ENCODE measurements at regions not wholly inside any gene's neighbourhood (a gene's known extent, or its start where the extent isn't known, plus 50 kb on each side); places are given as distances from the start of the nearest gene placed in this dataset.
A peak's percentile ranks its signal among the peaks of the same experiment; 100 is the strongest.

- no peak for DNase-seq (ENCODE audit: low read depth in 4 of 4, low spot score in 1 of 4)
Measured at GRCh38 chr7:130896051-130896881, 162.3 kb upstream of the KLF14 start.

DNA sequence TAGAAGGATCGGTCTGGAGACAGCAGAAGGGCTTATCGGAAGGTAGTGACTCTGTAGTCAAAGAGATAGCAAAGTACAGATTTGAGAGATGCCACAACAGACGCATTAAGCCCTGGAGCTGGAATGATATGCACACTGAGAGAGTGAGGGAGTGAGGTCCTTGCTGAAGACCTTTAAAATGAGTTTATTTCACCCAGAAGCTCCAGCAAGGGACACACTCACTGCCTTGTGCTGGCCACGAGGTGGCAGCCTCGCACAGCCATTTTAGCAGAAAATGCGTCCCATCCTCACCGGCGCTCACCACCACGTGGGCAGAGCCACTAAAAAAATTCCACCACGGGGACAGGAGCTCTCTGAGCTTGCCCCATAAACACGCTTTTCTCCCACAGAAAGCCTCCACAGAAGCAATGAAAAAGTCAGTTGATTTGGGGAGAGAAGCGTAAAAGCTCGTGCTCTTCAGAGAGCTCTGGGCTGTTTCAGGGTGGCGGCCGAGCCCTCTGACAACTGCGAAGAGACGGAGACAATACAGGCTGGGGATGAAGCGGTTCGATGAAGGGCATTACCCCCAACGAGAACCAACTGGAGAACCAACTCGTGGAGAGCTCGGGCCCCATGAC lies 163.0 kb upstream of the KLF14 start:
- DNase-seq (ENCODE audit: low read depth in 4 of 4, low spot score in 1 of 4), result peak in 2 of 4 experiments; percentile 48 to 58

GRCh38 chr7:130897515-130898419 lies 163.8 kb upstream of the KLF14 start:
- DNase-seq (ENCODE audit: low read depth in 4 of 4, low spot score in 1 of 4), result no peak

DNA sequence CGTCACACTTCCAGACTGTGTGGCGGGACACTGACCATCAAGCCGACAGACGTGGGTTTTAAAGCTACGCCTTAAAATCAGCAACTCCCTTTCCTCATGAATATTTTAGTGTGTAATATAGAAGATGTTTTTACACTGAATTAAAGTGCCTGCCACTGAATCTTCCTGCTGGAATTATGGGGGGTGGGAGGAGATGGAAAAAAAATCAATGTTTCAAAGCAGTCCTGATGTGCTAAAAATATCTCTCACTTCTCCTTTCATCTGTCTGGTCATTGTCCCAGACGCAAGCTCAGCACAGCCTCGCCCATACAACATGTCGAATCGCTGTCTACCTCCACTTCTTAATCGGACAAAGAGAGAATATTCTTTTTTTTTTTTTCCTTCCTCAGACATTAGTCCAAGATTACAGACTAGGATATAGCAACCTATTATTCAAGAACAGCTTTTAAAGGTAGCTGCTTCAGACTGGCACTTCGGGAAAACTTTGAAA lies 165.1 kb upstream of the KLF14 start:
- no peak for DNase-seq (ENCODE audit: low read depth in 4 of 4, low spot score in 1 of 4)

- no peak for DNase-seq (ENCODE audit: low read depth in 4 of 4, low spot score in 1 of 4)
Measured at GRCh38 chr7:130899638-130900401, 165.8 kb upstream of the KLF14 start.

DNA sequence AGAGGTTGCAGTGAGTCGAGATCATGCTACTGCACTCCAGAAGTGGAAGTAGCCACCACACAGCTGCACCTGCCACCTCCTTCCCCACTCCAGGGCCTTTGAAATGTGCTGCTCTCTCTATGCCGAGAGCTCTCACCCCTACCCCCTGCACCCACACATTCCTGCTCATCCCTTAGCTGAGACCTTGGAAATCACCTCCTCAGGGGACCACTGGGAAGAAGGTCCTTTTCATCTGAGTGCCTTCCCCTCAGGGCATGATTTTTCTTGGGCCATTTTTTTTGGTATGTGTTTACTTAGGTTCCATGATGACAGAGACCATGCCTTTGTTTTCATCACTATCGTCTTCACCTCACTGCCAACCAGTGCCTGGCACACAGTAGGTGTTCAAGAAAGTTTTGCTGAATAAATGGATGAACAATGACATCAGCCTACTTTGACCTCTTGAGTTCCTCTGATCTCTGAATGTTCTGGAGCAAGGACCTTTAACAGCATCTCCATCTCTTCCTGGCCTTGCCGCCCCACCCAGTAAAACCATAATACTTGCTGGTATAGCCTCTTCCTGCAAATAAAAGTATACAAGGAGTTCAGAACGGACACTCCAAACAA lies 166.6 kb upstream of the KLF14 start:
- DNase-seq (ENCODE audit: low read depth in 4 of 4, low spot score in 1 of 4), result no peak

DNA sequence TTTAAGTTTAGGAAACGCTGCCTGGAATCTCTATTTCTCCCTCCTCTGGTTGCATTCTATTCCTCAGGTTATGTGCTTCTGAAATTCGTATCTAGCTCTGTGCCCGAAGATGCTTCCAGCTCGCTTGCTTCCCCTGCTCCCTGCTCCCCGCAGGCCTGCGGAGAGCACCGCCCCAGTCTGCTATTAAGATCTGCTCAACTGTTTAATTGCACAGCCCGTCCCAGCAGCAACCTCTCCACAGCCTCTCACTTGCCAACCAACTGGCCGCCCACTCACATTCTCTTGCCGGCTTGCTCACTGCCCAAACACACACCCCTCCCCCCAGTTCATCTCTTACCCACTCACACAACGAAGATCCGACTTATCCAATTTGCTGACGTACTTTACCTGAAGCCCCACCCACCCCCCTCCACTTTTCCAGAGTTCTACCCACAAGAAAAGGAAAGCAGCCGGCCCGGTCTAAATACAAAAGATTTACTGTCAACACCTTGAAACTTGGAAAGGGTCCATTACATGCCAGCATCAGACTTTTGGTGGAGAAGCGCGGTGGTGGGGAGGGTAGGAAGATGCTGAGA lies 167.3 kb upstream of the KLF14 start:
- DNase-seq (ENCODE audit: low read depth in 4 of 4, low spot score in 1 of 4), result no peak

GRCh38 chr7:130902755-130903357 lies 168.8 kb upstream of the KLF14 start:
- no peak for DNase-seq (ENCODE audit: low read depth in 4 of 4, low spot score in 1 of 4)

DNA sequence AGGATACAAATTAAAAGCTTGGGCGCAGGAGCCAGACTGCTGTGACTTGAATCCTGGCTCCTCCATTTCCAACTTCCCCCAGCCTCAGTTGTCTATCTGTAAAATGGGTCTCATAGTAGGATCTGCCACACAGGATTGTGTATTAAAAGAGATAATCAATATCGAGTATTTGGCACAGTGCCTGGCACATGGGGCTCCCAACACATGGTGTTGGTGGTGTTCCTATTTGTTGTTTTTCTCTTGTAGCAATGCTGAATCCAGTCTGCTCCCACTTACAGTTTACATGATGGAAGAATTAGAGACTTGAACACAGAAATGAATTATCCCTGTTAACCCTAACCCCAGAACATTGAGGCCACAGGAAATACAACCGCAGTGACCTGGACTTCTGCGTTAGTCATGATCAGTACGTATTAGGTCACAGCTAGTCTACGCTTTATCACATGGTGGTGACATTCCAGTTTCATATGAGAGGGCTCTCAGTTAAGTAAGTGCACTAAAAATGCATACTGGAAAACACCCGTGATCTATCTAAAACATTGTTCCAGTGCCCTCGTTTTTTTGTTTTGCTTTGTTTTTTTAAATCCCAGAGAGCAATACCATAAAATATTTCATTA lies 169.5 kb upstream of the KLF14 start:
- no peak for DNase-seq (ENCODE audit: low read depth in 4 of 4, low spot score in 1 of 4)

DNA sequence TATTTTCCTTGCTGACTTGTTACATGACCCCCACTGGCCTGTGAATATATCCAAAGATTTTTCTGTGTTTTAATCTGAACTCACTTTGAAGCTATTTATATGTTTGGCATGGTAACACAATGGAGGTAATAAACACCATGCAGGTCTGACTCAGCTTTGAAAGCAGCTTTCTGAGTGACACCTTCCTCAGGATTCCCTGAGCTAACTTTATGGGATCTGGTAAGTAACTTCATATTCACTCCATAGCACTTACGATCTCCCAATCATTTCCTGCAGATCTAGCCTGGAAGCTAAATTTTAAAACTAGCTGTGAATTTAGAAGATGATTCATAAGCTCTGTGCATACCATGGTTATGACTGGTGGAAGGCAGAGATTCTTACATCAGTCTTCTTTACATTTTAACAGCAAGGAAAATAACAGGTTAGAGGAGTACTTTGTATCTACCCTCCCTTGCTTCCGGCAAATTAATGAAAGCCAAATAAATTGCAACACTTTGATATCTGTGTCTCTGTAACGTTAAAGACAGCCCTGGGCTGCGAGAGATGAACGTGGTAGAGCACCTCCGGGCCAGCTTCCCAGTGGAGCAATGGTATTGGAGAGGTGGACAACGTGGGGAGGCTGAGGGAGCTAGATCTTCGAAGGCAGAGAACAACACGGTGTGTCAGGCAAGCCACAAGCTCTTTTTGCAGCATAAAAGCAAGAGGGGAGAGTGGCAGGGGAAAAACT lies 170.2 kb upstream of the KLF14 start:
- no peak for DNase-seq (ENCODE audit: low read depth in 4 of 4, low spot score in 1 of 4)

GRCh38 chr7:130904792-130905191 lies 170.8 kb upstream of the KLF14 start:
- no peak for DNase-seq (ENCODE audit: low read depth in 4 of 4, low spot score in 1 of 4)

GRCh38 chr7:130906575-130906974 lies 172.6 kb upstream of the KLF14 start:
- DNase-seq (ENCODE audit: low read depth in 4 of 4, low spot score in 1 of 4), result no peak

DNA sequence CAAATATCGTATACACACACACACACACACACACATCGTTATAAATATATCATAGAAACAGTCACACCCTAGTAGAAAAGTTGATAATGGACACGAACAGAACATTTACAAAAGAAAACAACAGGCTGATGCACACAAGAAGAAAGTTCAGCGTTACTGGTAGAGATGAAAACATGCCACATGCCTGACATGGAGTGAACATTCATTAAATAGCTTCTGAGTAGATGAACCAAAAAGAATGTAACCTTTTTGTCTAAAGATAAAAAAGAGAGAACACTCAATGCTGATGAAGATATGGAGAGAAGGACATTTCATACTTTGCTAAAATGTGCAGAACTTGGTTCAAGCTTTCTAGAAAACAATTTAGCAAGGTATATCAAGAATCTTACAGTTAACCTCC lies 173.4 kb upstream of the KLF14 start:
- DNase-seq (ENCODE audit: low read depth in 4 of 4, low spot score in 1 of 4), result no peak

GRCh38 chr7:130908345-130909160 lies 174.5 kb upstream of the KLF14 start:
- DNase-seq (ENCODE audit: low read depth in 4 of 4, low spot score in 1 of 4), result no peak

- no peak for DNase-seq (ENCODE audit: low read depth in 4 of 4, low spot score in 1 of 4)
Measured at GRCh38 chr7:130909161-130909836, 175.3 kb upstream of the KLF14 start.

DNA sequence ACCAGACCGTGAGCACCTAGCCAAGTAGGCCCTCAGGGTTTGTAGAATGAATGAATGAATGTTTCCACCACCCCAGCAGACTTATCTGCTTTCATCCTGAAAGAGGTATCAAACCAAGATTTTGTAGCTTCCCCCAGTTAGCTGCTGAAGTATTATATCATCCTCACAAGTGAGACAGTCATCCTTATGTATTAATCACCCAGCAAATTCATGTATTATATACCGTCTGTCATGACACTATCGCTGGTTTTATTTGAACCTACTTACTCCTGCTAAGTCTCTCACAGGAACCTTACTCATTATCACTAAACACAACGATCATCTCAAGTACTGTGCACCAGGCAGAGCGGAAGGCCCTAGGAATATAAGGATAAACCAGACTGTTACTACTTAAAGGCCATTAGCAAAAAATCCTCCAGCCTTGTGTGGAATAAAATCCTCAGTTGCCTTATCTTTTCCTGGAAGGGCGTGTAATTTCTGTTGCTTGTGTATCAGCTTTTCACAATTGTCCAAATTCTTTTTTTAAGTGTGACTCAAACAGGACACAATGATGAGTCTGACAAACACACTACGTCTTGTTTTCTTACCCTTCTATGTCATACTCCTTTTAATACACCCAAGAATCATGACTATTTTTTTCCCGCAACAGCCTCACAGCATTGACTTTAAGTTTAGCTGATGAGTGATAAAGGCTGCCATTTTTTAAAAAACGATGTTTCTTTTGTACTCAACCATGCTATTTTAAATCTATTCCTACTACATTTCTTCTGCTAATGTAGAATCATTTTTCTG lies 176.1 kb upstream of the KLF14 start:
- no peak for DNase-seq (ENCODE audit: low read depth in 4 of 4, low spot score in 1 of 4)
